HL-60 (cell line): ENCODE measurements at regions not wholly inside any gene's neighbourhood (a gene's known extent, or its start where the extent isn't known, plus 50 kb on each side); places are given as distances from the start of the nearest gene placed in this dataset.

ENCODE experiments used
- DNase-seq, 2 experiments: peaks; one replicate each; pipeline ENCODE4 v3.0.0-alpha.2; 2010 to 2020; ENCODE audit warnings: low read depth in 1 of 2, low spot score in 1 of 2
- H3K27ac ChIP-seq: fragments of 250-450 bp; sonication (Bioruptor Pico); replicated peaks from 2 replicates; pipeline ENCODE4 v1.5.1; 2020; ENCODE audit warnings: mild to moderate bottlenecking, moderate library complexity
- H3K27me3 ChIP-seq: fragments of 250-450 bp; sonication (Bioruptor Pico); 2 replicates; pipeline ENCODE4 v1.5.1; 2021; ENCODE audit warnings: mild to moderate bottlenecking, moderate library complexity; ENCODE audit not compliant: insufficient read depth, poor library complexity, severe bottlenecking
- H3K4me3 ChIP-seq: replicated peaks from 2 replicates; pipeline ENCODE4 v1.5.1; 2011; ENCODE audit warnings: mild to moderate bottlenecking, control low read depth, low read length; ENCODE audit not compliant: insufficient read depth
- GABPA ChIP-seq: IDR thresholded peaks from 2 replicates; pipeline ENCODE4 v1.6.1; 2012; ENCODE audit warnings: low read depth
- POLR2AphosphoS5 ChIP-seq: IDR thresholded peaks from 2 replicates; pipeline ENCODE4 v1.6.1; 2012; ENCODE audit warnings: low read depth
- SPI1 ChIP-seq: IDR thresholded peaks from 2 replicates; pipeline ENCODE4 v1.6.1; 2012; ENCODE audit warnings: low read depth, mild to moderate bottlenecking, borderline replicate concordance
- TF ChIP-seq, protein P1 (sequence below): IDR thresholded peaks from 2 replicates; pipeline ENCODE4 v1.6.1; 2012; ENCODE audit warnings: low read depth; ENCODE audit not compliant: insufficient replicate concordance
- TF ChIP-seq, protein P2 (sequence below): IDR thresholded peaks from one replicate; pipeline ENCODE4 v1.5.1; 2011; ENCODE audit warnings: low read length, control low read depth, inconsistent platforms; ENCODE audit not compliant: insufficient read depth

DNA sequence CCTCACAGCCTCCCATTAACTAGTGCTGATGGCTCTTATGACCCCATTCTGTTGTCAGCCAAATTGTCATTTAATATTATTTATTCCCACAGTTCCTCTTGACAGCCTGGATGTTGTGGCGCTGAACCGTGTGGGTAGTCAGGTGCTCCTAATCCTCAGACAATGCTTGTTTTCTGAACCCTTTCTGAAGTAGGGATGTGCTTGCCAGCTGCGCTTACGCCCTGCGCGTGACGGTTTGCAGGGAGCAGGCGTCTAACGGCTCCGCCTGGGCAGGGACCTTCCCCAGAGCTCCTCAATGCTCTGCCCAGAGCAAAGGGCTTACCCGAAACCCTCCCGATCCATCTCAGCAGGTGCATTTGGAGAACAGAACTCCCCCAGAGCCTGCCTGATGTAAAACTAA is 358.2 kb upstream of the MYT1L start:
- no peak for TF ChIP-seq SPI1
- no peak for DNase-seq

DNA sequence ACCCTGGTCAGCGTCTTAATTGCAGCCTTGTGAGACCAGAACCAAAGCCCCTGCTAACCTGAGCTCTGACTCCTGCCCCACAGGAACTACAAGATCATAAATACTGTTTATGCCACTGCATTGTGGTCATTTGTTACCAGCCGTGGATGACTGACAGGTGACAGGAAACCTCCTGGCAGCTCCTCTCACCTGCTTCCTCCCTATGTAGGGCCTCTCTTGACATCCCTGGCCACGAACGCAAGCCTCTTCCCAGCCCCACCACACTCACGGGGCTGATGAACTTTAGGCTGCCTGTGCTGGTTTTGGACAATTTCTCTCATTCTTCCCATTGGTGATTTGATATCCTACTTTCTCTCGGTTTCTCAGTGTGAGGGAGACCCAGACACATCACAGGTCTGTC is 357.2 kb upstream of the MYT1L start:
- H3K27me3 ChIP-seq, result no peaks in the 10 kb centered on the region
- no peak for DNase-seq
- H3K4me3 ChIP-seq, result no peak overlapping the region
- TF ChIP-seq SPI1 (no peak), GABPA (no peak), POLR2AphosphoS5 (no peak)
- TF ChIP-seq, protein P1, sequence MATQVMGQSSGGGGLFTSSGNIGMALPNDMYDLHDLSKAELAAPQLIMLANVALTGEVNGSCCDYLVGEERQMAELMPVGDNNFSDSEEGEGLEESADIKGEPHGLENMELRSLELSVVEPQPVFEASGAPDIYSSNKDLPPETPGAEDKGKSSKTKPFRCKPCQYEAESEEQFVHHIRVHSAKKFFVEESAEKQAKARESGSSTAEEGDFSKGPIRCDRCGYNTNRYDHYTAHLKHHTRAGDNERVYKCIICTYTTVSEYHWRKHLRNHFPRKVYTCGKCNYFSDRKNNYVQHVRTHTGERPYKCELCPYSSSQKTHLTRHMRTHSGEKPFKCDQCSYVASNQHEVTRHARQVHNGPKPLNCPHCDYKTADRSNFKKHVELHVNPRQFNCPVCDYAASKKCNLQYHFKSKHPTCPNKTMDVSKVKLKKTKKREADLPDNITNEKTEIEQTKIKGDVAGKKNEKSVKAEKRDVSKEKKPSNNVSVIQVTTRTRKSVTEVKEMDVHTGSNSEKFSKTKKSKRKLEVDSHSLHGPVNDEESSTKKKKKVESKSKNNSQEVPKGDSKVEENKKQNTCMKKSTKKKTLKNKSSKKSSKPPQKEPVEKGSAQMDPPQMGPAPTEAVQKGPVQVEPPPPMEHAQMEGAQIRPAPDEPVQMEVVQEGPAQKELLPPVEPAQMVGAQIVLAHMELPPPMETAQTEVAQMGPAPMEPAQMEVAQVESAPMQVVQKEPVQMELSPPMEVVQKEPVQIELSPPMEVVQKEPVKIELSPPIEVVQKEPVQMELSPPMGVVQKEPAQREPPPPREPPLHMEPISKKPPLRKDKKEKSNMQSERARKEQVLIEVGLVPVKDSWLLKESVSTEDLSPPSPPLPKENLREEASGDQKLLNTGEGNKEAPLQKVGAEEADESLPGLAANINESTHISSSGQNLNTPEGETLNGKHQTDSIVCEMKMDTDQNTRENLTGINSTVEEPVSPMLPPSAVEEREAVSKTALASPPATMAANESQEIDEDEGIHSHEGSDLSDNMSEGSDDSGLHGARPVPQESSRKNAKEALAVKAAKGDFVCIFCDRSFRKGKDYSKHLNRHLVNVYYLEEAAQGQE, result no peak
- TF ChIP-seq, protein P2, sequence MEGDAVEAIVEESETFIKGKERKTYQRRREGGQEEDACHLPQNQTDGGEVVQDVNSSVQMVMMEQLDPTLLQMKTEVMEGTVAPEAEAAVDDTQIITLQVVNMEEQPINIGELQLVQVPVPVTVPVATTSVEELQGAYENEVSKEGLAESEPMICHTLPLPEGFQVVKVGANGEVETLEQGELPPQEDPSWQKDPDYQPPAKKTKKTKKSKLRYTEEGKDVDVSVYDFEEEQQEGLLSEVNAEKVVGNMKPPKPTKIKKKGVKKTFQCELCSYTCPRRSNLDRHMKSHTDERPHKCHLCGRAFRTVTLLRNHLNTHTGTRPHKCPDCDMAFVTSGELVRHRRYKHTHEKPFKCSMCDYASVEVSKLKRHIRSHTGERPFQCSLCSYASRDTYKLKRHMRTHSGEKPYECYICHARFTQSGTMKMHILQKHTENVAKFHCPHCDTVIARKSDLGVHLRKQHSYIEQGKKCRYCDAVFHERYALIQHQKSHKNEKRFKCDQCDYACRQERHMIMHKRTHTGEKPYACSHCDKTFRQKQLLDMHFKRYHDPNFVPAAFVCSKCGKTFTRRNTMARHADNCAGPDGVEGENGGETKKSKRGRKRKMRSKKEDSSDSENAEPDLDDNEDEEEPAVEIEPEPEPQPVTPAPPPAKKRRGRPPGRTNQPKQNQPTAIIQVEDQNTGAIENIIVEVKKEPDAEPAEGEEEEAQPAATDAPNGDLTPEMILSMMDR, result no peak
- no peak overlapping the region for H3K27ac ChIP-seq

More for the DNA sequence above, 358.2 kb upstream of the MYT1L start:
- Histone ChIP-seq H3K4me3 (no peak overlapping the region), H3K27ac (no peak overlapping the region), H3K27me3 (no peaks in the 10 kb centered on the region)

DNA sequence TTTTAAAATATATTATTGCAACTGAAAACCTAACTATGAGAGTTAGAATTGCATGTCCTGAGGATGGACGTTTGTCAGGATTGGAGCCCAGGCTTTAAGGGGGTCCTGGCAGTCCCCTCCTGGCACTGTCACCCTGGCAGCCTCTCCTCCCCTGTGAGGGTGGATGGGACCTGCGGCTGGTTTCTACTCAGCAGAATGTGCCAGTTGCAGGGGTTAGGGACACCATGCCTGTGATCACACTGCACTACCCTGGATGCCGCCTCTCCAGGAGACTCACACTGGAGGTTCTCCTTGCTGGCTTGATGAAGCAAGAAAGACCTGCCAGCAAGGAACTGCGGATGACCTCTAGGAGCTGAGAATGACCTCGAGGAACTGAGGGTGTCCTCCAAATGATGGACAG is 356.7 kb upstream of the MYT1L start:
- Histone ChIP-seq H3K27me3 (no peaks in the 10 kb centered on the region), H3K4me3 (no peak overlapping the region), H3K27ac (no peak overlapping the region)
- no peak for DNase-seq
- TF ChIP-seq, protein P2, result no peak
- TF ChIP-seq SPI1 (no peak), POLR2AphosphoS5 (no peak), GABPA (no peak)
- TF ChIP-seq, protein P1, result no peak

DNA sequence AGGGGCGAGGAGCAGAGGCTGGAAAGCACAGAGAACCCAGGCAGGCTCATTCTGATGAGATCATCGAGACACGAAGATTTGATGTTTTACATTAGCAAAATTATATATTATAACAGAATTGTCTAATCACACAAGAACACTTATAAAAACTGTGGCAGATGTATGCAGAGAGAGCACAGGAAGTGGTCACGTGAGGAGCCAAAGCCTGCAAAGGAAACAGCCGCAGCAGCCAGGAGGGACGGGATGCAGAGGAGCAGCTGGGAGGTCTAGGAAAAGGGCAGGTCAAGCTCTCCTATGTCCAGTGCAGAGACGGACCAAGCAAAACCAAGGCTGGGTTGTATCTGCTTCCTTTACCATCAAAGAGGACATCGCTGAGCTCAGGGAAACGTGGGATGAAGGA is 355.1 kb upstream of the MYT1L start:
- no peak for DNase-seq
- no peak overlapping the region for H3K4me3 ChIP-seq
- peaks cover 3% of the 10 kb centered on the region for H3K27me3 ChIP-seq
- H3K27ac ChIP-seq, result no peak overlapping the region
- no peak for TF ChIP-seq GABPA

DNA sequence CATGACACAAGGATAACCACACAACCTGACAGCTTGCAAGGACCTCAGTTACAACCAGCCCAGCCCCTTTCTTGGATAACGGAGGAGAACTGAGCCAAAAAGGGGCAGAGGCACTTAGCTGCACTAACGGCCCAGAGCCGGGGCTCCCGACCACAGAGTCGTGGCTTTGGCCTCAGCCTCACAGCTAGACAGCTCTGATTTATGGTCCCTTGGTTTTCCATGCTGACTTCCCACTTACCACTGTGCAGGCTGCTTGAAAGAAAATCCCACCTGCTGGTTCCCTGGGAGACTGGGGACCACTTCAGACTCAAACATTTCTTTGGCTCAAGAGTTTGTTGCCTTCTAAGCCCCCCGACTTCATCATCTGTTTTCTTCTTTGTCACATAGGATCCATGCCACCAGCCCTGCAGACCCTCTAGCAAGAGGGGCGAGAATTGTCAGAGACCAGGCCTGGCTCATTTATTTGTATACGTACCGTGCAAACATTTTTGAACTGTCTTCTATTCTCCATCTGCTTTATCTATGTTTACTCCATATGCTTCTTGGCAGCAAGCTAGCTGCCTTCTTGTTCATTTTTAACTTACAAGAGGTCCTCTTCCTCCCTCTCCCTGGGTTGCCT is 352.6 kb upstream of the MYT1L start:
- peaks cover 3% of the 10 kb centered on the region for H3K27me3 ChIP-seq
- no peak for DNase-seq

More for the DNA sequence above, 352.6 kb upstream of the MYT1L start:
- no peak overlapping the region for H3K4me3 ChIP-seq
- TF ChIP-seq SPI1, result no peak
- TF ChIP-seq GABPA, result no peak
- TF ChIP-seq, protein P2, result no peak
- TF ChIP-seq POLR2AphosphoS5, result no peak
- TF ChIP-seq, protein P1, result no peak
- no peak overlapping the region for H3K27ac ChIP-seq
